Gastroesophageal sphincter (tissue), 3 donors: ENCODE measurements at regions not wholly inside any gene's neighbourhood (a gene's known extent, or its start where the extent isn't known, plus 50 kb on each side); places are given as distances from the start of the nearest gene placed in this dataset.

Experiments
- CTCF ChIP-seq, 4 experiments: fragments of 200-600 bp in 2 of 4; fragments of 450-650 bp in 2 of 4; sonication (generic) in 1 of 4; IDR thresholded peaks; one replicate each; pipeline ENCODE4 v1.5.1; 2017 to 2019; ENCODE audit warnings: antibody characterized with exemption in 4 of 4, mild to moderate bottlenecking in 2 of 4, moderate library complexity in 2 of 4
- POLR2A ChIP-seq, 2 donors: fragments of 450-650 bp; IDR thresholded peaks; one replicate each; pipeline ENCODE4 v1.6.1; 2017; ENCODE audit warnings: antibody characterized with exemption in 2 of 2, mild to moderate bottlenecking in 2 of 2, moderate library complexity in 1 of 2

GRCh38 chr14:48788771-48789170 lies 797.4 kb downstream of the RPS29 start:
- TF ChIP-seq POLR2A (IDR thresholded peaks at IDR 0.05): no peak
- TF ChIP-seq CTCF (IDR thresholded peaks at IDR 0.05): no peak
